ENCODE measurements at regions not wholly inside any gene's neighbourhood (a gene's known extent, or its start where the extent isn't known, plus 50 kb on each side); places are given as distances from the start of the nearest gene placed in this dataset.

- H3K4me3 ChIP-seq (ENCODE audit: control insufficient read depth, low read depth, low read length): no peak overlapping the region
- TF ChIP-seq CTCF (conservative IDR thresholded peaks at IDR 0.05; ENCODE audit: control insufficient read depth, insufficient read depth, low read depth, low read length): no peak
- no peak for DNase-seq (ENCODE audit: low read depth)
Measured at GRCh38 chr12:132388379-132389015, 59.1 kb upstream of the GALNT9 start.

- no peak overlapping the region for H3K4me3 ChIP-seq (ENCODE audit: control insufficient read depth, low read depth, low read length)
- TF ChIP-seq CTCF (conservative IDR thresholded peaks at IDR 0.05; ENCODE audit: control insufficient read depth, insufficient read depth, low read depth, low read length): no peak
- no peak for DNase-seq (ENCODE audit: low read depth)
Measured at GRCh38 chr12:132386926-132387497, 57.6 kb upstream of the GALNT9 start.

GRCh38 chr12:132385923-132386751 is 56.7 kb upstream of the GALNT9 start:
- no peak for TF ChIP-seq CTCF (conservative IDR thresholded peaks at IDR 0.05; ENCODE audit: control insufficient read depth, insufficient read depth, low read depth, low read length)
- DNase-seq (ENCODE audit: low read depth): no peak
- H3K4me3 ChIP-seq (ENCODE audit: control insufficient read depth, low read depth, low read length): no peak overlapping the region

- no peak overlapping the region for H3K4me3 ChIP-seq (ENCODE audit: control insufficient read depth, low read depth, low read length)
- DNase-seq (ENCODE audit: low read depth): no peak
- TF ChIP-seq CTCF (conservative IDR thresholded peaks at IDR 0.05; ENCODE audit: control insufficient read depth, insufficient read depth, low read depth, low read length): no peak
Measured at GRCh38 chr12:132384916-132385774, 55.8 kb upstream of the GALNT9 start.

- no peak for DNase-seq (ENCODE audit: low read depth)
- TF ChIP-seq CTCF (conservative IDR thresholded peaks at IDR 0.05; ENCODE audit: control insufficient read depth, insufficient read depth, low read depth, low read length): no peak
- H3K4me3 ChIP-seq (ENCODE audit: control insufficient read depth, low read depth, low read length): no peak overlapping the region
Measured at GRCh38 chr12:132380641-132381040, 51.3 kb upstream of the GALNT9 start.

GRCh38 chr12:132379996-132380395 is 50.6 kb upstream of the GALNT9 start:
- DNase-seq (ENCODE audit: low read depth): no peak
- TF ChIP-seq CTCF (conservative IDR thresholded peaks at IDR 0.05; ENCODE audit: control insufficient read depth, insufficient read depth, low read depth, low read length): no peak
- H3K4me3 ChIP-seq (ENCODE audit: control insufficient read depth, low read depth, low read length): no peak overlapping the region

Measured in fibroblast of mammary gland (primary cell).